CD4-positive, alpha-beta T cell treated with Interleukin-6 for 4 hours (primary cell): ENCODE measurements at regions not wholly inside any gene's neighbourhood (a gene's known extent, or its start where the extent isn't known, plus 50 kb on each side); places are given as distances from the start of the nearest gene placed in this dataset.

Source experiments
- DNase-seq: peaks from one replicate; pipeline ENCODE4 v3.0.0-alpha.2; 2020; ENCODE audit warnings: mixed read lengths

DNA sequence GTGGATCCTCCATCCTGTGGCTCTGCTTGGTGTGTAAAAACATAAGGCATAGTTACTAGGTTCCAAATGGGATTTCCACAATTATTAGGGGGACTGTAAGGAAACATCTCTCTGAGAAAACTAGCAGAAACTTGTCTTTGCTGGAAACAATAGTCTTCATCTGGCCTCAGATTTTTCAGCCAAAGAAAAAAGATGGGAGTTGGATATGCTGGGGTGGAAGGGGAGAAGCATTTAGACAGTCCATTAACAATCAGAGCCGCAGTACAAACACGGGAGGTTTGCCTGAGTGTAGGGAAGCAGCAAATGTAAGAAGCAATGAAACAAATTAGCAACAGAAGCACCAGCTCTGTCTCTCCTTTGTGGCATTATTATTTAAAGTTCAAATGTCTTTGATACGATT lies 402.7 kb upstream of the ZNF608 start:
- no peak for DNase-seq

DNA sequence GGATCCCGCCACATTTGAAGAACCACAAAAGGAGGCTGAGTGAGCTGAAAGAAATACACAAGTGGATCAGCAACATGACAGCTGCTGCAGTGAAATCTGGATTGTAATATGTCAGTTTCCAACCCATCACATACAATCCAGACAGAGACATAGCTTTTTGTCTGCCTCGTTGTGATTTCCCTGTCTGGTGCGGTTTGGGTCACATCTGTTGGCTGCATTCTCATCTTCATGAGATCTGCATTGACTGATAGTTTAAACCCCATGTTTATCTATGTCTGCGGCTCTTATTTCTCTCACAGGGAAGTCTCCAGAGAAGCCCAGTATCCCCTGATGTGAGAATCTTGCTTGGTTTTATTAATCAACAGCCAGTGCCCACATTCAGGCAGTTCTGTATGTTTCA lies 403.1 kb upstream of the ZNF608 start:
- DNase-seq, result no peak

DNA sequence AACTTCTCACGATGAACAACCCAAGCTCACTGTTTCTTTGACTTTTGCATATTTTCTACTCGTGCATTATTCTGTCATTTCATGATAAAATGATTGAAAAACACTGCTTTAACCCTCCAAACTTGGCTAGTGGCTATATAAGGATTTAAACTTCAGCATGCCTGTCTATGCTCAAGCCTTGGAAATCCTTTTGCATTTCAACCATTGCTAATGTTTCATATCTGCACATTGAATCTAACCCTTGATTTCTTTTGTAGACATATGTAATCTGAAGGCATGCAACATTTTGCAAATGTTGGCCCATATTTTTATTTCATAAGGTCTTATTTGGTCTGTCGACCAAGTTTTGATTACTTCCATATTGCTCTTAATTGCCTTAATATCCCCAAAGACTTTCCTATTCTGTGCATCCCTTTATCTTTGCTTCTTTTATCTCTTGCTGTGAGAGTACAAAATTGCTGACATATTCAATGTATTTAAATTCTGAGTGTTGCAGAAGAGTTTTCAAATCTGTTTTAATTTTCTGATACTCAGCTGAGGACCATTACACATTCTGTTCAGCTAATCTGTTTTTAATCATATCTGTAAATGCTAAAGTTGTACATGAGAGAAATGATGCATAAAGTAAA lies 403.7 kb upstream of the ZNF608 start:
- DNase-seq, result no peak

DNA sequence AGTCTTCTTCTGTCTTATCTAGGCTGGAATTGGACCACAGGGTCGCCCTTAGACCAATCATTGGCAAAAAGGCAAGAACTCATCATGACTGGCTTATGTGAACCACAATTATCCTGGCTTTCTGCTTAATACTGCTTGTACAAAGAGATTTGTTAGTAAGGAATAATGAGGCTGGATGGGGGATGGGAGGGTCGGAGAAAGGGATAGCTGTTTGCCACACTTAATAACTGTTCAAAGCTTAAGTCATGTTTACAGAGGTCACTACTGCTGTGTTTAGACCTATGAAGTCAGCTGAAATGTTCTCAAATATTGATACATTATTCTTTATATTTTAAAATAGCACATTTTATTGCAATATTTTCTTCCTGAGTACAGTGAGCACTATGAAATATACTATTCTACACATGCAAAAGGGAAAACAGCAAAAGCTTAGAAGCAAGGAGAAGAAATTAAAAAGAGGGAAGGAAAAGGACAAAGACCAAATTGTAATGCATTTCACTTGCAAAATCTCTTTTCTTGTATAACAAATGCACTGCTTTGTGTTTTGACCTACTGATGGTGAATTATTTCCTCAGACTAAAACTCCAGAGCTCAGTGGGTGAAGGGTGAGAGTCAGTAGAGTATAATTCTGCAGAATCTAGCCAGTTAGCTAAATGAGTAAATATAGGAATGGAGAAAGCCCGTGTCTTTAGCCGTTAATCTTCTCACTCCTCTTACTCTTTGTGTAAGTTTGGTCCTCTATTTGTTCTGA lies 404.9 kb upstream of the ZNF608 start:
- DNase-seq, result no peak

DNA sequence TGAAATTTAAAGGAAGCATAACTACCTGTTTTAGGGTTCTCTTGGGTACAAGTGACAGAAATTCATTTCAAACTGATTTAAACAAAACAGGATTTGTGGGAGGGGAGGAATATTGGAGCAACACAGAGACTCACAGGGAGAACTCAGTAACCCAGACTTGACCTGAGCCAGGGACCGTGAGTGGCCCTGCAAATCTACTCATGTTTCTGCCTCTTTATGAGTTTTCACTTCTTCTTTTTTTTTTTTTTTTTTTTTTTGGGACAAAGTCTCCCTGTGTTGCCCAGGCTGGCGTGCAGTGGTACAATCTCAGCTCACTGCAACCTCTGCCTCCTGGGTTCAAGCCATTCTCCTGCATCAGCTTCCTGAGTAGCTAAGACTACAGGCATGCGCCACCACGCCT lies 405.6 kb upstream of the ZNF608 start:
- no peak for DNase-seq

DNA sequence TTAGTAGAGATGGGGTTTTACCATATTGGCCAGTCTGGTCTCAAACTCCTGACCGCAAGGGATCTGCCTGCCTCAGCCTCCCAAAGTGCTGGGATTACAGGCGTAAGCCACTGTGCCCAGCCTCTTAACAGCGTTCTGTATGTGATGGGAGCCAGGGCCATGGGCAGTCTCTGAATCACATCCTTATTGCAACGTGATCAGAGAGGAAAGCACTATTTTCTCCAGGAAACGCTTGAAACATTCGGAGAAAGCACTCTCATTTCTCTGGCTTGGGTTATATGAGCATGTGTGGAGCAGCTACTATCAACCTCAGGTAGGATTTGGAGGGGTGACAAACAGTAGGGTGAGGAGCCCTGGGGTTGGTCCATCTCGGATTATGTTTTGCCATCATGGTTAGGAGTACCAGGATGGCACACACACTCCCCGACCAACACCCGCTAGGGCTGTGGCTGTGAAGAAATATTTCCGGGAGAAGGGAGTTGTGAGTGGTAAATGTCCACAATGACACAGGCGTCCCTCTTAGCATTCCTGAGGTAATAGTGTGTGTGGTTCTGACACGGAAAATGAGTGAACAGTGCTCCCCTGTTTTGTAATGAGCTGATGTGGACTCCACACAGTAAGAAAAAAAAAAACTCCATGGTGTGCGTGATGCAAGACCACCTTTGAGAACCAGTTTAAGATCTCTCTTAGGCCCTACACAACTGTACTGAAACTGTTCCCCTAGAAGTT lies 406.2 kb upstream of the ZNF608 start:
- no peak for DNase-seq

DNA sequence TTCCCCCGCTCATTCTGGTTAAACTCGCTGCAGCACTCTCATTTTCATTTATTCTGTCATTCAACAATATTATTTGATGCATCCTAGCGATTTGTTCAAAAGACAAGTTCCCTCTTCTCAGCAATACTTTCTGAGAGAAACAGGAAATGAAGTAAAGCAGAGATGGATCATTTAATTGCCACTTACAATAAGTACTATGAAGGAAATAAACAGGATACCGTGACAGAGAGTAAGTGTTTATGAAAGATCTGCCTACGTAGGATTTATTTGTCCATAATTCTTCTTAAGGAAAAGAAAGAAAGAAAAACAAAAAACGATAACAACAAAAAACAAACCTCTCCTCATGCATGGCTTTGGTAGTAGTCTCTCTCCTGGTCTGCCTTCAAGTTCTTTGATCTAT lies 406.8 kb upstream of the ZNF608 start:
- no peak for DNase-seq

DNA sequence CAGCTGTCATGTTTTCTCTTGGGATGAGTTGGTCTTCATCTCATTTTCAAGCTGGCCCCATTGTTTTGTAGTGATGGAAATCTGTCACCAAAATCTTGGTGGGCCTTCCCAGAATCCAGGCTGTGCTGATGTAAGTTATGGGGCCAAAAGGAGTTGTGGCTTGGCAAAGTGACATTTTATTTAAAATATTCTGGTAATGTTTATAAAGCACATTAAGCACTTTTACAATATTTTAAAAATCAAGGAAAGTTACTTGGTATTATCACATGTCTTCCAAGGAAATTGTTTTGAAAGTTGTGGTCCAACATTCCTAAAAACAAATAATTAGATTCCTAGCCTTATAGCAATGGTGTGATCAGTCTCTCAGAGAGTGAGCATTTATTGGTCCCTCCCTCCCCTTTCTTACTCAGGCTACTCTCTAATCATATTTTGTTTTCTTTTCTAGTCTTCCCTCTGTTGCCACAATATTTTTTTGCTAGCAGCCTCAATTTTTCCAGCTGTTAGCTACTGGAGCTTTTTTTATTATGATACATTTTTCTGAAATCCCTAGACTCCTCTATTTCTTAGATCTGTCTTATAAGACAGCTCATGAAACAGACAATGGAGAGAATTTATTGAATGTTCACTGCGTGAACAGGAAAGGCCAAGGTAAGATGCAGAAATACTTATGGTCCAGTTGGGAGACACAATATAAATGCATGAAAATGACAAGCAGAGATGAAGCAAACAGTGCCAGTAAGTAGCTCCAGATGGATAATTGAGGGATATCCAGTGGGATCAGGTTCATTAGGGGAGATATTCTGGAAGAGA lies 408.1 kb upstream of the ZNF608 start:
- DNase-seq, result no peak

DNA sequence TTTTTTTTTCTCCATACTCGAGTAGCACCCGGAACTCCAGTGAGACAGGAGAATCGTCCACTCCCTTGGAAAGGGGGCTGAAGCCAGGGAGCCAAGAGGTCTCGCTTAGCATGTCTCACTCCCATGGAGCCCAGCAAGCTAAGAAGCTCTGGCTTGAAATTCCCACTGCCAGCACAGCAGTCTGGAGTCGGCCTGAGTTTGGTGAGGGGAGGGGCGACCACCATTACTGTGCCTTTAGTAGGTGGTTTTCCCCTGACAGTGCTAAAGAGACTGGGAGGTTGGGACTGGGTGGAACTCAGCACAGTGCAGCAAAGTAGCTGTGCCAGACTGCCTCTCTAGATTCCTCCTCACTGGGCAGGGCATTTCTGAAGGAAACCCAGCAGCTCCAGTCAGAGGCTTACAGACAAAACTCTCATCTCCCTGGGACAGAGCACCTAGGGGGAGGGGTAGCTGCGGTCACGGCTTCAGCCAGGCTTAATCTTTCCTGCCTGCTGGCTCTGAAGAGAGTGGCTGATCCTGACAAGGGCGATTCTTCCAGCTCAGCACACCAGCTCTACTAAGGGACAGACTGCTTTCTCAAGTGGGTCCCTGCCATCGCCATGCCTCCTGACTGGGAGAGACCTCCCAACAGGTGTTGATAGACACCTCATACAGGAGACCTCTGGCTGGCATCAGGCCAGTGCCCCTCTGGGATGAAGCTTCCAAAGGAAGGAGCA lies 414.5 kb upstream of the ZNF608 start:
- DNase-seq, result no peak

DNA sequence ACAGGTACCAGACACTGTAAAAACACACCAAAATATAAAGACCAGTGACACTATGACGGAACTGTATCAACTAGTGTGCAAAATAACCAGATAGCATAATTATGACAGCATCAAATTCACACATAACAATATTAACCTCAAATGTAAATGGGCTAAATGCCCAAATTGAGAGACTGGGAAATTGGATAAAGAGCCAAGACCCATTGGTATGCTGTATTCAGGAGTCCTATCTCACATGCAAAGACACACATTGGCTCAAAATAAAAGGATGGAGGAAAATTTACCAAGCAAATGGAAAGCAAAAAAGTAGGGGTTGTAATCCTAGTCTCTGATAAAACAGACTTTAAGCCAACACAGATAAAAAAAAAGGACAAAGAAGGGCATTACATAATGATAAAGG lies 416.3 kb upstream of the ZNF608 start:
- no peak for DNase-seq

DNA sequence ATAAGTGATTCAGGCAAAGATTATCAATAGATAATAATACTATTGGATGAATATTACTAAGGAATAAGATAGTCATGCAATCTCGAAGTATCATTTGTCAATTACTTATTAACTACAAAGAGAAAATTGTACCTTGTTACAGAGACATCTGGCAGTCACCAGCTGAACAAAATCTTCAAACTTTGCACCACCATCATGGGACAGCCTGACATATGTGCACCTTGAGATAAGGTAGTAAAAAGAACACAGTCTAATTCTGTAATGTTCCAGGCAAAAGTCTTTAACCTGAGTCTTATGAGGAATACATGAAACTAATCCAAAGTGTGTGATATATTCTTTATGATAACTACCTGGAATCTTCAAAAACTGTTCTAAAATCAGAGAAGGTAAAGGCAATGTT lies 423.0 kb upstream of the ZNF608 start:
- DNase-seq, result no peak

DNA sequence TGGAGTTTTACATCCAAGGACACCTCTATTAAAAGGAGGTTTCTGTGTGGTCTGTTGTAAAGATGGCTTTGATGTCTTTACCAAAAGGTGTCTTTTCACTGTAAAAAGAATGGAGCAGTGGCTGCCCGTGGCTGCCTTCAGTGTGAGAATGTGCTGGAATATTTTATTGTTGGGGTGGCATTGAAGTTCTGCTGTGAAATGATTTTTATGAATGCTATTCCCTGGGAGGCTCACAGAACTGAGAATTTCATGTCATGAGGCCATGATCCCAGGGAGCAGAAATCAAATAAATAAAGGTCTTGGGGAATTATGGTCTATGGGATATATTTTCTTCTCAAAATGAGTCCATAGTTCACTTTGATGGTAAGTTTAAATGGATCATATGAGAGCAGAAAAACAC lies 425.2 kb upstream of the ZNF608 start:
- no peak for DNase-seq

DNA sequence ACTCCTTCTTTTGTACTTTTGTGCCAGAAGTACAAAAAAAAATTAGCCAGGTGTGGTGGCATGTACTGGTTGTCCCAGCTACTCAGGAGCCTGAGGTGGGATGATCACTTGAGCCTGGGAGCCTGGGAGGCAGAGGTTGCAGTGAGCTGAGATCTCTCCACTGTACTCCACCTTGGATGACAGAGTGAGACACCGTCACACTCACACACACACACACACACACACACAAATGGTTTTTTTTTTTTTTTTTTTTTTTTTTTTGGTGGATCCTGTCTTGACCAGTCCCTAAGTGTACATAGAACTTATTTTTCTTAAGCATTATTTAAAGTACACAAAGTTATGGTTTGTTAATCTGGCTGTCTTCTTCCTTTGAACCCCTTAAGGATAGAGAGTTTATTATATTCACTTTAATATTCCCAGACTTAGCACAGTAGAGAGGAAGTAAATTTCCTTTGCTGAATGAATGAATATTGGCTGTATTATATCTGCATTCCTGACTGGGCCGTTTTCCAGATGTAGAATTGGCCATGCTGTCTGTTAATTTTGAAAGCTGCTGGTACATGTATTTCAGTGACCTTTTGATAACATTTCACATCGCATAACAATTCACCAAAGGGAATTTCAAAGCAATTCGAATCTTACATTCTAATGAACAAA lies 429.0 kb upstream of the ZNF608 start:
- DNase-seq, result no peak

DNA sequence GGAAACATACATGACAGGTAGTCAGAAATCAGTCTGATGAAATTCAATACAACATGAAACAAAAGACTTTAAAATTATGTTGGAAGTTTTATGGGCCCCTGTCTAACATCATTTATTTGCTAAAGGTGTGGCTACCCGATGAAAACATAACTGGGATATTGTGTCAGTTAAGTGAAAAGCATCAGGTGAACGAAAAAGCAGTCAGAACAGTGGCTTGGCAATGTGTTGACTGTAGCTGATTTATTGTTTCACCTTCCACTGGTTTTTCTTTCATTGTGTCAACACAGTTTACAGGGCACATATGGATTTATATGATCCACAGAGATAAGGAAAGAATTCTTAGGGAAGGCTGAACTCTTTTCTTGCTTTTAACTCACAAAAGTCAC lies 429.6 kb upstream of the ZNF608 start:
- no peak for DNase-seq

DNA sequence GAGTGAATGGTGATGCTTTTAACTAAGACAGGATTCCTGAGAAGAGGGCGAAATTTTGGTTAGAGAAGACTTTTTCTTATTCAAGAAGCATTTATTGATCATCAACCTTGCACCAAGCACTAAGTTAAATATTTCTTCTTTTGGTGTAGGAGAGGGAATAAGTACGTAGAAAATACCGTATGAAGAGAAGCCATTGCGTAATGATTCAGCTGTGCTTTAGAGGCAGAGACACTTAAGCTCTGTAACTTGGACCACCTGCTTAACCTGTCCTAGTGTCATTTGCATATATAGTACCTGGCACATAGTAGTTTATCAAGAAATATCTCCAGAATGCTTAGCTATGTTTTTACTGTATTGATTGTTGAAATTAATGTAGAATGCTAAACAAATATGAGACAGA lies 430.9 kb upstream of the ZNF608 start:
- no peak for DNase-seq

DNA sequence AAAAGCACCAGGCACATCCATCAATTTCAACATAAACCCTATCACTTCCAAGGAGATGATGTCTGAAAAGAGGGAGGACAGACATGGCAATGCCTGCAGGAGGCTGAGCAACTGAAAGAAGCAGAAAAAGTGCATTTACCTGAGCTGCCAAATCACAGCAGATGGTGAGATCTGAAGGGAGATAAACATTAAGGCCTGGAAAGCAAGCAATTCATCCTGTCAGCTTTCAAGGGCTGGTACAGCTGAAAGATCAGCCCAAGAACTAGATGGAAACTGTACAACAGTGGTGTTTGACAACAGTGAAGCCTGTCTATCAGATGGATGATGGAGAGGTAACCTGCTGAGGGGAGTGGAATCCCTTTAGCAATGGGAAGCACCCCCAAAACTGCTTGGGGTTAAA lies 433.2 kb upstream of the ZNF608 start:
- DNase-seq, result no peak

DNA sequence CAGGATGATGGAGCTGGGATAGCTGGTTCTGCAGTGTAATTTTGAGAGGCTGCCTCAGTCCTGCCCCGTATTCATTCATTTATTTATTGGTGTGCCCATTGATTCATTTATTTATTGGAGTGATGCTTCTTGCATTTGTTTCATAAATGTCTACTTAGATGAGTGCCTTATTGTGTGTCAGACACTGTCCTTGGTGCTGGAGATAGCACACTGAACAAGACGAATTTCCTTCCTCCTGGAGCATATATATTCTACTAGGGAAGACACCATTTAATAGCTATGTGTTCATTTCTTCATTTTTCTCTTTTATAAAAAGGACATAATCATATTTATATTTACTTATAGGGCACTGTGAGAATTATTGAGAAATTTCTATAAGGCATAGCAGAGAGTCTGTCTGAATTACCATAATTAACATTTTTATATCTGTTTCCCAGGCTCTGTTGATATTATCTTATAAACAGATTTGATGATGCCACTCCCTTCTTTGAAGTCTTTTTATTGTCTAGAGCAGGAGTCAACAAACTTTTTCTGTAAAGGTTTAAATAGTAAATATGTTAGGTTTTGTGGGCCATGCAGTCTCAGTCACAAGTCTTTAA lies 433.9 kb upstream of the ZNF608 start:
- no peak for DNase-seq

DNA sequence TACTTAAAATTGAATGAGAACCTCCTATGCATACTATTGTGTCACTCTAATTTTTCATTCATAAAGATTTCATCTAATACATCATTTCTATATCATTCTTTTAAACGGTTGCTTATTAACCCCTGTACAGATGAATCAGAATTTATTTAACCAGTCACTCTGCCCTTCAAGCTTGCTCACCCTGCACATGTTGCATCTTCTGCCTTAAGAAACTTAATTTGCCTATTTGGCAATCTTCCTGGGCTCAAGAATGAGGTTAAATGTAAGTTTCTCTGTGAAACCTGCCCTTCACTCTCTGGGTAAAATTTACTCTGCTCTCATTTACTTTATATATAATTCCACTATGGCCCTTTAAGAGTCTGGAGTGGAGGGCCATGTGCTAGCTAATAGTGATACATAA lies 434.7 kb upstream of the ZNF608 start:
- no peak for DNase-seq

DNA sequence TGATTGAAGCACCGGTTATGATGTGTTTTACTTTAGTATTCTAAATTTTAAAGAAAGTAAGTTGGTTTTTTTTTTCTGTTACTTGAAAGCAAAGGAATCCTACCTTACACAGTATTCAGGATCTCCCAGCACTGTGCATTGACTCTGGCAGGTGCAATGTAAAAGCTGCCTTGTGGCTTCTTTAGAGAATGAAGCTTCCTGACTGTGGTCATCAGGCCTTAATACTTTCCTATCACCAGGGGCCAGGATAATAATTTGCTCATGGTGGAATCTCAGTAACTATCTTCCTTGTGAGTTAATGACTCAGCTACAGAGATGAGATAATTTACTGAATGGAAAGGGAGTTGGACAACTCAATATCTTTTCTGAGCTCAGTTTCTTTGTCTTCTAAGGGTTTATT lies 435.5 kb upstream of the ZNF608 start:
- no peak for DNase-seq

DNA sequence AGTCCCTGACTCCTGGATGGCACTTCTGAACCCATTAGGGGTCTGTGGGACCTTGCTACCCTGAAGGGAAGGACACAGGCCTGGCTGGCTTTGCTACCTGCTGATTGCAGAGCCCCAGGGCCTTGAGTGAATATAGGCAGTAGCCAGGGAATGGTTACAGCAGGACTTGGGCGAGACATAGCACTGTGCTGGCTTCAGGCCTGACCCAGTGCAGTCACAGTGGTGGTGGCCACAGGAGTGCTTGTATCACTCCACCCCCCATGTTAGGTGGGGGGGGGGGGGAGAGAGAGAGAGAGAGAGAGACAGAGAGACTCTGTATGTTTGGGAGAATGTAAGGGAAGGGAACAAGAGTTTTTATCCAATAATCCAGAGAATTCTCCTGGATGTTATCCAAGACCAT lies 439.3 kb upstream of the ZNF608 start:
- no peak for DNase-seq

DNA sequence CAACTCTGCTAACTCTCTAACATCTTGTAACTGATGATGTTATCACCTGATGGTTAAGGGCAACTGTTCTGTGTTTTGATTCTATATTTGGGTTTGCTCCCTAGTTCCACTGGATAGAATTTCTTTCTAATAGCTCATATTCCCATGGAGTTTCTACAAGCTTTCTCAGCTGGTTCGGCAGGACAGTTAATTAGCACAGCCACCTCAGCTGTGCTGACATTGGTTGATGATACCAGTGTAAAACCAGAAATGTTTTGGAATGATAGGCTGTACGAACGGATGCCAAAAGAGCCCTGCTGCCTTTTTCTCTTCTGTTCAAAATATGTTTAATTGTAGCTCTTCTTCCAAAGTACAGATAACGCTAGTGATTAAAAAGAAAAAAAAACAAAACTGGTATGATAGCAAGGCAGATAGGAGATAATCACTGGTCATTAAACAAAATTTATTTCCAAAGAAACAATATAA lies 440.5 kb upstream of the ZNF608 start:
- no peak for DNase-seq

DNA sequence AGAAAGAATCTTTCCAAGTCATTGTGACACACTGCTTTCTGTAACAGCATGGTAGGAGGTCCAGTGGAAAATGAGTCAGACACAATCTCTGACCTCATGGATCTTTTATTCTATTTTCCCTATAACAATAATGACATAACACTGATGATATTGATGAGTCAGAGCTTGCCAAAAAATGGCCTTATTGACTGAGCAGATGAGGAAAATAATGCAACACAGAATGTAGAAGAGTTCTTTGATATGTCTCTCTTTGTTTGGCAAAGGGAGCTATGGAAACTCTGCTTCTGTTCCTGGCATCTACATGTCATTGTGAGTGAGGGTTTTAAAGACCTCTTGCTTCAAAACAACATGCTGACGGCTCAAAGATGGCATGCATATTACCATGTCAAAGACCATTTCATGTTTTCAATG lies 443.1 kb upstream of the ZNF608 start:
- DNase-seq, result no peak
